GM12892 (cell line): ENCODE measurements at regions not wholly inside any gene's neighbourhood (a gene's known extent, or its start where the extent isn't known, plus 50 kb on each side); places are given as distances from the start of the nearest gene placed in this dataset.

Experiments used
- POLR2A ChIP-seq: IDR thresholded peaks from 2 replicates; pipeline ENCODE4 v1.6.1; 2011; ENCODE audit warnings: low read depth, low read length, control low read depth
- POLR2AphosphoS5 ChIP-seq: IDR thresholded peaks from 2 replicates; pipeline ENCODE4 v1.6.1; 2011; ENCODE audit warnings: low read depth, low read length, control low read depth
- TAF1 ChIP-seq: IDR thresholded peaks from 2 replicates; pipeline ENCODE4 v1.6.1; 2011; ENCODE audit warnings: low read depth, mild to moderate bottlenecking, control low read depth, low read length, borderline replicate concordance

DNA sequence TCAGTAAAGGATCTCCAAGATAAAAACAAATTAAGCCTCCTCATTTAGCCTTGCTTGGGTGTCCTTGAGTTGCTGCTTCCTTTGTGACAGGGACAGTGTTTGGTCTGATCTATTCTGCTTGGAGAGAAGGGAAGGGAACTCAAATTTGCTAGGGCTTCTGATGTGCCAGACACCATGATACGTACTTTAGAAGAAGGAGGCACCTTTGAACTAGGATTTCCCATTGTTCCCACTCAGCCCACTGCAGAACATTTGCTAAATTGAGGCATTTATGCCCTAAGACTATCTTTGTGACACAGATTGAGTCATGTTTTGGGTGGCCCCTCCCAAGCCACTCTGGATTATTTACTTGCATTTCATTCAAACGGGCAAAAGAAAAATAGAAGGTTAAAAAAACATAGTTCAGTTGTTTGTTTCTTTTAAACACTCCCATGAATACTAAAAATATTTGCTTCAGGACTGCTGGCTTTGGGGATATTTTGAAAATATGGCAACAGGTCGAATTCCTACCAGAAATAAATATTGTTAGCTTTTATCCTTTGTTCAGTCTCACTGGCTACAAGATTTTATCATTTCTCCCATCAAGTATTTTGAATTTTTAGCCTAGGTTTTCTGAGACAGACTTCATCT, 81.9 kb upstream of the WLS start:
- TF ChIP-seq POLR2A (no peak), POLR2AphosphoS5 (no peak), TAF1 (no peak)
